ENCODE measurements at regions not wholly inside any gene's neighbourhood (a gene's known extent, or its start where the extent isn't known, plus 50 kb on each side); places are given as distances from the start of the nearest gene placed in this dataset.

- TF ChIP-seq TAF1 (IDR thresholded peaks at IDR 0.05; ENCODE audit: borderline replicate concordance, insufficient read depth, low read length), result no peak
- no peak for TF ChIP-seq POLR2AphosphoS5 (IDR thresholded peaks at IDR 0.05; ENCODE audit: low read depth, low read length)
- no peak for TF ChIP-seq SIN3A (IDR thresholded peaks at IDR 0.05; ENCODE audit: borderline replicate concordance, insufficient read depth, low read length)
- no peak for TF ChIP-seq FOXP2 (optimal IDR thresholded peaks at IDR 0.05; ENCODE audit: borderline replicate concordance, extremely low read depth, extremely low read length, insufficient read depth)
- no peak for TF ChIP-seq REST (IDR thresholded peaks at IDR 0.05; ENCODE audit: insufficient read depth in 1 of 2, low read depth in 2 of 2, low read length in 2 of 2)
Observed at GRCh38 chr9:11335011-11335410, 722.2 kb upstream of the PTPRD start.

GRCh38 chr9:11338130-11338529 lies 725.3 kb upstream of the PTPRD start:
- no peak for TF ChIP-seq SIN3A (IDR thresholded peaks at IDR 0.05; ENCODE audit: borderline replicate concordance, insufficient read depth, low read length)
- no peak for TF ChIP-seq REST (IDR thresholded peaks at IDR 0.05; ENCODE audit: insufficient read depth in 1 of 2, low read depth in 2 of 2, low read length in 2 of 2)
- no peak for TF ChIP-seq TAF1 (IDR thresholded peaks at IDR 0.05; ENCODE audit: borderline replicate concordance, insufficient read depth, low read length)
- no peak for TF ChIP-seq POLR2AphosphoS5 (IDR thresholded peaks at IDR 0.05; ENCODE audit: low read depth, low read length)
- no peak for TF ChIP-seq FOXP2 (optimal IDR thresholded peaks at IDR 0.05; ENCODE audit: borderline replicate concordance, extremely low read depth, extremely low read length, insufficient read depth)

GRCh38 chr9:11340654-11341053 lies 727.9 kb upstream of the PTPRD start:
- TF ChIP-seq POLR2AphosphoS5 (IDR thresholded peaks at IDR 0.05; ENCODE audit: low read depth, low read length) (no peak), SIN3A (IDR thresholded peaks at IDR 0.05; ENCODE audit: borderline replicate concordance, insufficient read depth, low read length) (no peak), TAF1 (IDR thresholded peaks at IDR 0.05; ENCODE audit: borderline replicate concordance, insufficient read depth, low read length) (no peak), FOXP2 (optimal IDR thresholded peaks at IDR 0.05; ENCODE audit: borderline replicate concordance, extremely low read depth, extremely low read length, insufficient read depth) (no peak), REST (IDR thresholded peaks at IDR 0.05; ENCODE audit: insufficient read depth in 1 of 2, low read depth in 2 of 2, low read length in 2 of 2) (no peak)

- TF ChIP-seq REST (IDR thresholded peaks at IDR 0.05; ENCODE audit: insufficient read depth in 1 of 2, low read depth in 2 of 2, low read length in 2 of 2), result no peak
- TF ChIP-seq FOXP2 (optimal IDR thresholded peaks at IDR 0.05; ENCODE audit: borderline replicate concordance, extremely low read depth, extremely low read length, insufficient read depth), result no peak
- no peak for TF ChIP-seq TAF1 (IDR thresholded peaks at IDR 0.05; ENCODE audit: borderline replicate concordance, insufficient read depth, low read length)
- no peak for TF ChIP-seq POLR2AphosphoS5 (IDR thresholded peaks at IDR 0.05; ENCODE audit: low read depth, low read length)
- no peak for TF ChIP-seq SIN3A (IDR thresholded peaks at IDR 0.05; ENCODE audit: borderline replicate concordance, insufficient read depth, low read length)
Observed at GRCh38 chr9:11347437-11347836, 734.6 kb upstream of the PTPRD start.

- no peak for TF ChIP-seq FOXP2 (optimal IDR thresholded peaks at IDR 0.05; ENCODE audit: borderline replicate concordance, extremely low read depth, extremely low read length, insufficient read depth)
- TF ChIP-seq POLR2AphosphoS5 (IDR thresholded peaks at IDR 0.05; ENCODE audit: low read depth, low read length), result no peak
- no peak for TF ChIP-seq SIN3A (IDR thresholded peaks at IDR 0.05; ENCODE audit: borderline replicate concordance, insufficient read depth, low read length)
- no peak for TF ChIP-seq TAF1 (IDR thresholded peaks at IDR 0.05; ENCODE audit: borderline replicate concordance, insufficient read depth, low read length)
- TF ChIP-seq REST (IDR thresholded peaks at IDR 0.05; ENCODE audit: insufficient read depth in 1 of 2, low read depth in 2 of 2, low read length in 2 of 2), result no peak
Observed at GRCh38 chr9:11348366-11348765, 735.6 kb upstream of the PTPRD start.

Data from PFSK-1 (cell line).